Hindlimb muscle (tissue), 1 donor: ENCODE measurements at regions not wholly inside any gene's neighbourhood (a gene's known extent, or its start where the extent isn't known, plus 50 kb on each side); places are given as distances from the start of the nearest gene placed in this dataset.
A peak's percentile ranks its signal among the peaks of the same experiment; 100 is the strongest.

Experiments used
- DNase-seq: peaks from one replicate; pipeline ENCODE4 v3.0.0-alpha.2; 2013

DNA sequence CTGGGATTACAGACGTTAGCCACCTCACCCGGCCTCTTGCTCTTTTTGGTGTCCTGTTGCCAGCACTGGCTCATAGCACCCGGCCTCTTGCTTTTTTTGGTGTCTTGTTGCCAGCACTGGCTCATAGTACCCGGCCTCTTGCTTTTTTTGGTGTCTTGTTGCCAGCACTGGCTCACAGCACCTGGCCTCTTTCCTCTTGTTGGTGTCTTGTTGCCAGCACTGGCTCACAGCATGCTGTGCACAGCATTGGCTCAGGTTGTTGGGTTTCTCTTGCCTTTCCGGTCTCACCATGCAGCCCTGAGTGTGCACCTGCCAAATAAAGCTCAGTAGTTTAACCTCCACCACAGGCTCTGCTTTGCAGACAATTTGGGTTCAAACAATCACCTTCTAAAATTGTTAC lies 208.2 kb downstream of the THBS2 start:
- peak; percentile 46 for DNase-seq

DNA sequence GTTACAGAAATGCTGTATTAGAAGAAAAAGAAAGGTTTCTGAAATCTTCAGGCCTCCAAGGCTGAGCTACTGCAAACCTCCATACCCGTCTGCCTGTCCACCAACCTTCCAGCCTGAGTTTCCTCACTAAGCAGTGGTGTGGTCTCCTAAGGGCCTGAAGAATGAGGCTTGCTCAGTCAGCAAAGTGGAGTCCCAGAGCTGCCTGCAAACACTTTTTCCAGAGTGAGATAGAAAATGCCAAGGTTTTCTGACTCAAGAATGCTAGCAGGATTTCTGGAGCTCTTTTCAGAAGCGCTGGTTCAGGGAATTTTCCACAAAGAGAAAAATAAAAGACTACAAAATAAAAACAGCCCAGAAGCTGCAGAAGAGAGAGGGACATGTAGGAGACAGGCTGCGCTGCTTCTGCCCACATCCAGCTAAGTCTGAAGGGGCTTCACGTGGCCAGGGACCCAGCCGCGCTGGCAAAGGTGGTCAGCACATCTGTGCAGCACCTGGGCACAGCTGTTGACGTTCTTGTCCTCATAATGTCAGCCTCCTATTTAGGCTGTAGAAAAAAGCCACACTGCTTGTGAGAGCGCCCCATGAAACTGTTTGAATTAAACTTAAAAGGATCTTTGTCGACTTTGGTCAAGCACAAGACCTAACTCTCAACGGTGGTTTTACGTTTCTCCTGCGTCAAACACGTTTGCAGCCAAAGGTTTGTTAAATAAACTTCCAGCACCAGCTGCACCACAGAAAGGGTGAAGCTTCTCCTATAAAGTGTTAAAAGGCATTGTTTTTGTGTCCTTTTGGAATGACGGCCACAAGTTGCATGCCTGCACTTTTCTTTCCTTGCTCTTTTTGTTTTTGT lies 209.0 kb downstream of the THBS2 start:
- peak; percentile 61 for DNase-seq

DNA sequence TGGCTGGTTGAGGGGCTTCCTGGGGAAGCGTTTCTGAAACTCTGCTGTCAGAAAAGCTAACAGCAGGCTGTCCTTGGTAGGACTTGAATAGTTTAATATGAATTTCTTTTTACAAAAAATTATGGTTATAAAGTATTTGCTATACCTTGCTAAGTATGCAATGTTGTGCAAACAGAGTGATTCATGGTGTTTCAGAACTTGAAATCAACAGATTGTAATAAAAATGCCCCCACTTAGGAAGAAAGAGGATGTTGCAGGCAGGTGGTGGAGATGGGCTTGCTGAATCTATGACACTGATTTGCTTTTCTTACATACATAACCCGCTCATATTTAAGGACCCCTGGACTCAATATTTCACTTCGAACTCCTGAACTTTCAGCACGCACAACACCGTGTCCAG lies 211.6 kb downstream of the THBS2 start:
- DNase-seq = no peak

DNA sequence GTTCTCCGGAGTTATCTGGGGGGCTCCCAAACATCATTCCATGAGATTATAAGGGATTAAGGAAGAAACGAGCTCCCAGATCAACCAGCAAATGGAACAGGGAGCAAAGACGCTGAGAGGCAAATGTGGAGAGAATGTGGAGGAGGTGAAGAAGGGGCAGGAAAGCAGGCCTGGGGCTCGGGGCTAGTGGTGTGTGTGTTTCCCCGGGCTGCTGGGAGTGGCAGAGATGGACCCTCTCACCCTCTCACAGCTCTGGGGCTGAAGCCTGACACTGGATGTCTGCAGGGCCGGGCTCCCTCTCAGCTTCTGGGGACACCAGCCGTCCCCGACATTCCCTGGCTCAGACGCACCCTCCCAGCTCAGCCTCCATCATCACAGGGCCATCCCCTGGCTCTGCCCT lies 212.6 kb downstream of the THBS2 start:
- DNase-seq = no peak

DNA sequence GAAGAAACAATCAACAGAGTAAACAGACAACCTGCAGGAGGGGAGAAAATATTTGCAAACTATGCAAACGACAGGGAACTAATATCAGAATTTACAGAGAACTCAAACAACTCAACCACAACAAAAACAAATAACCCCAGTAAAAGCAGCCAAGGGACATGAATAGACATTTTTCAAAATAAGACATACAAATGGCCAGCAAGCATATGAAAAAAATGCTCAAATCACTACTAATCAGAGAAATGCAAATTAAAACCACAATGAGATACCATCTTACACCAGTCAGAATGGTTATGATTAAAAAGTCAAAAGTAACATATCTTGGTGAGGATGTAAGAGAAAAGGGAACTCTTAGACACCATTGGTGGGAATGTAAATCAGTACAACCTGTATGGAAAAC lies 215.0 kb downstream of the THBS2 start:
- DNase-seq = no peak

DNA sequence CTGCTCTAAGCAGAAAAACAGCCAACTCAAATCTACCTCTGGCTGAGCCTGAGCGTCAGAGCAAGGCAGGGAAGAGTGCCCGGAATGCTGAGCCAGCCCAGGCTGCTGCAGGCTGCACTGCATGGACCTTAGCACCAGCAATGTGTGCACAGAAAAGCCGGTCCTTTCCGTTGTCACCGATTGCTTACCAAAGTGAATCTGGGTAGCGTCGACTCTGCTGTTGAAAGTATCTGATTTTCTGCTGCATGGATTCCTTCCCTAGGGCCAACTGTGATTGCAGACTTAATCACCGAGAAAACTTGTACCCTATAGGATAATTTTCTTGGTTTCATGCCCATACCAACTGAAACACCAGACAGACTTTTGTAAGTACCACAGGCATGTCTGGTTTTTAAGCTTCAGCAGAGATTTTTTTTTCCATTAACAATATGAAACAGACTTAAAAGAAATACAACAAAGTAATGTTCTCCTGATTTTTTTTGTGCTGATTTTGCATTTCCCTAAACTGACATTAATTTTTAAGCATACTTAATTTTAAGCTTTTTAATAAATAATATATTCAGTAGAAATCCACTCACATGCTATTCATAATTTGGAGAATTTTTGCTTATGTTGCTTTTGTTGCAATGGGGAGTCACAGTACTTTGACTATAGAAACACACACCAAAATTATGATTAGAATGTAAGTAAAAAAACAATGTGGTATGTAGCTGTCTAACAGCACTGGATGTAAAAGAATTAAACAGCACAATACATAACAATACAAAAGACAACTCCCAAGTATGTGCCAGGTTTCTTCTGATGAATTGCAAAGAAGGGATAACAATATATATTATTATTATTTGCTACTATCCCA lies 218.0 kb downstream of the THBS2 start:
- peak; percentile 58 for DNase-seq

DNA sequence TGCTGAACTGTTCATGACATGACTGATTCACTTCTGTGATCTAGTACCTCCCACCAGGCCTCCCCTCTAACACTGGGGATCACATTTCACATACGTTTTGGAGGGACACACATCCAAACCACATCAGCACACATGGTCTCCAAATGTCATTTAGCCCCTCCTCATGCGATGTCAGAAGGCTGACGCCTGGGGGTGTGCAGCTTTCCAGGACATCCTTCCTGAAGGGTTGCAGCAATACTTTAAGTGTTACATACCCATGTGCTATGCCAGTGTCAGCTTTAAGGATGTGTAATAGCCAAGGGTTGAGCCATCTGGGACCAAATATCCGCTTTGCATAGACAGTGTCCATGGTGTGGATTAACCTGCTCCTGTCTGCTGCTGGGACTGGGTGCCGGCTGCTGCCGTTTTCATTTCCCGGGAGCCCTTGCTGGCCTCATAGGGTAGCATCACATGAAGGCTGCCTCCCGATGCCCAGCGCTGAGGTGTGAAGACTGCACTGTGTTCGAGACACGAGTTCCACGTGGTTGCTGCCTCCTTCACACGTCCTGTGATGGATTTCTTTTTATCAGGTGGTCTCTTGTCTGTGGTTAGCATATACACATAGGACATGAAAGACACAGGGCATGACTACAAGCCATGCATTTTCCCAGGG lies 219.0 kb downstream of the THBS2 start:
- no peak for DNase-seq

DNA sequence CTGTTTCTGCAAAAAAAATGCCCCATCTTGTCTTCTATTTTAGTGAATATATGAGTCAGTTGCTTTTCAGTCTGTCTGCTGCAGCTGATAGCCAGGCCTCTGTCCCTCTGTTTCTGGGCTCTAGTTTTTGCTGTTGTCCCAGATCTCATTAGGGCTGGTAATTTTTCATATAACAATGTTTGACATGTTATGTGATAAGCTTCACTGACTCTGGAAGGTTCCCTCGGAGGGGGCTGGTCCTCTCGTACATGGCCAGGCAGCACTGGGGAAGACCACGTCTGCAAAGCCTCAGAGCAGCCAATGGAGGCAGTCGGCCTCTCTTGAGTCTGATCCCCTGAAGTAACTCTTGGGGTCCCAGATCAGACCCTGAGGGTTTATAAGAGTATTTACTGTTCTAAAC lies 223.8 kb downstream of the THBS2 start:
- DNase-seq = no peak

DNA sequence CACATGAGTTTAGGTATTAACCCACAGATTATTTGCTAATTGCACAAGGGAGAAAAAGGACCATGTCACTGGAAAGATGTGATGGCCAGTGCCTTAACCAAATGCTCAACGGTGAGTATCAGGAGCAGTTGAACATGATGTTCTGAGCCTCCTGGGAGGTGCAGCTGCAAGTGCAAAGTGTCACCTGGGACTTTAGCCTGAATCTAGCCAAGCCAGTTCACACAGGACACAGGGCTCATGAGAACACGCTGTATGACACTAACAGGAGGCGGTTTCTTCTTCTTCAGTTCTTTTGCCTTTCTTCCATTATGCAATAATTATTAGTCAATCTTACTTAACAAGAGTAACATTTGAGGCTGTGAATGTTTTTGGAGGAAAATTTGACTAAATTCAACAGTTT lies 225.3 kb downstream of the THBS2 start:
- no peak for DNase-seq

DNA sequence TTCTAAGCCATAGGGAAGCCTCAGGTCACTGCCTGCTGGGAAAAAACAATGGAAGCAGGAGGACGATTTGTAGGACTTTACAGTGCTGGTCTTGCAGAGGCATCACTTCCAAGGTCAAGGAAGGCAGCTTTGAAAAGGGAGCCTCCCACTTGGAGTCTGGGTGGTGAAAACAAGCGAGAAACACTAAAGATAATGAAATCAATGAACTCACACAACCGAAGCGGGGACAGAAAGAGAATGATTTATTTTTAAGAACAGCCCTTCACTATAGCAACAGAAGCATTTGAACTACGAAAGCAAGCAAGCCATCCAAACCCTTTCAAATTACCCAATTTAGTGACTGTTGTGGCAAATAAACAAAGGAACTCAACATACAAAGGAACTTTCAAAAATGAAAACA lies 227.5 kb downstream of the THBS2 start:
- no peak for DNase-seq

DNA sequence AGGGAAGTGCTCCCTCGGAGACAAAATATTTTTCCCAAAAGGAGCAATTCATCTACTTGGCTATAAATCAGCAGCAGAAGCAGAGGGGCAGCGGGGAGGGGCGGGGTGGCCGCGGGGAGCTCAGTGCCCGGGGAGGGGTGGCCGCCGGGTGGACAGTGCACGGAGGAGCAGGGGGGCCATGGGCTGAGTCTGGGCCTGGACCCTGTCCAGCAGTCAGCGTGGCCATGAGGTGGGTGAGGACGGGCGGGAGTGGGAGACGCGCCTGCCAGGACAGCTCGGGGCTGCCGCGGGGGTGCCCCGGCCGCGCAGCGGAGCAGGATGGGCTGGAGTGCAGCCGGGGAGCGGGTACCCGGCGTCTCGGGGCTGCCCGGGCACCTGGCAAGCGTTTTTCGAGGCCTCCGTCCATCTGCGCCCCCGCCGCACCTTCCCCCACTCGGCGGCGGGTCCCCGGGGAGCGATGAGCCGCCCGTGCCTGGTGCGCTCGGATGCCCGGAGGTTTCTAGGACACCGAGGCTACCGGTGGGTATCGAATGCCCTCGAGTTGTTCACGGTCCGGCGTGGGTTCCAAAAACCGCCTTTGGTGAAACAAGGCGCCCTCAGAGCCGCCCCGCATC lies 229.5 kb downstream of the THBS2 start:
- no peak for DNase-seq

DNA sequence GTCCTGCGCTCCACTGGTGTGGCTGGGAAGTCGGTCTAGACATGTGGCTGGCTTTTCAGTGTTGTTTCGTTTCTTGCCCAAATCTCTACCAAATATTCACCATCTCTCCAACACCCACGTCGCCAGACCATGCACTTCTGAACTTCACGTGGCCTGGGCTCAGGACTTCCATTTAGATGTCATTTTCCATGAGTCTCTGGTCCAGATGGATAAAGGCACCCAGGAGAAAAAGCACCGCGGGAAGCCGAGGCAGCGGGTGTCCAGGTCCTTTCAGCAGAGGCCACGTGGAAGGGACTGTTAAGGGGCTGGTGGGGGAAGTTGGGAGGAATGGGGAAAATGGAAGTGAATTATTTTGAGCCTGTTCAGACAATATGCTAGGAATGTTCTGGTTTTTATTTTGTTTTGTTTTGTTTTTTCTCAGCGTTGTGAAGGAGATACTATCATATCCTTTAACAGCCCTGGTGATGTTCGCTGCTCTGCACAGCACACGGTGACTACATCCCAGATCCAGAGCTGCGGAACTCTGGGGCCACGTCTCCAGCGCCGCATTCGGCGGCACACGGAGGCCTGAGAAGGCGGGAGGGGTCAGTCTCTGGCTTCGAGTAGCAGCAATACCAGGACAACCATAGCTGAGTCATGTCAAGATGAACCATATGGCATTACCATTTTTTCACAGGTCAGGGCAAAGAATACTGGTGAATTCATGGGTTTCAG lies 230.3 kb downstream of the THBS2 start:
- no peak for DNase-seq

DNA sequence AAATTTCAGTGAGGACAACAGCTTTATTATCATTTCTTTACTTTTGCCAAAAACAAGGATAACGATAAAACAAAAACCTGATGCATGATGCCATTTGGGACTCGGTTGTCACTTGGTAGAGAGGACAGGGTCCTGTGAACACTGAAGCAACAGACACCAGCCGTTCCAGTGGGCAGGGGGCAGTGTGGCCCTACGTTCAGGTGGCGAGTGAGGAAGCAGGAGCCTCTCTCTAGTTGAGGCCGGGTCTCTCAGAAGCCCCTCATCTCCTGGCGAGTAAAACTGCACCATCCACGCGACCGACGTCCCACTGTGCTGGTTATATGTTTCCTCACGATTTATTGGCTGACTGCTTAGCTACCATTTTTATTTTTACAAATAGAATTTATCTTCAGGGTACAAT lies 231.6 kb downstream of the THBS2 start:
- DNase-seq = no peak

DNA sequence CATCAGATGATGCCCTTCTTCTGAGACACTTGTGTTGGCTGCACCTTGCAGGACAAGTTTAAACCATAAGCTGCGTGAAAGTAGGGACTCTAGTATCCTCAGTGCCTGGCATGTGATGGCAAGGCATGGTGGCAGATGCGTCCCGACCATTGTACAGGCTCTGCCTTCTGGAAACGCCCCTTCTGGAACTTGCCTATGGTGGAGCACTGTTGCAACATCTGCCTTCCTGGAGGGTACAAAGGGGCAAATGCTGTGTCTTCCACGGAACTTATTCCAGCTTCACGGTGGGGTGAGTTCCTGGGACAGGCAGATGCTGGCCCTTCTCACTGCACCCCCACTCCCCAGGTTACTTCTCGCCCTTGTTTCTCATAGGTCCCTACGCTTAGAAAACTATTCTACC lies 232.8 kb downstream of the THBS2 start:
- DNase-seq = no peak

DNA sequence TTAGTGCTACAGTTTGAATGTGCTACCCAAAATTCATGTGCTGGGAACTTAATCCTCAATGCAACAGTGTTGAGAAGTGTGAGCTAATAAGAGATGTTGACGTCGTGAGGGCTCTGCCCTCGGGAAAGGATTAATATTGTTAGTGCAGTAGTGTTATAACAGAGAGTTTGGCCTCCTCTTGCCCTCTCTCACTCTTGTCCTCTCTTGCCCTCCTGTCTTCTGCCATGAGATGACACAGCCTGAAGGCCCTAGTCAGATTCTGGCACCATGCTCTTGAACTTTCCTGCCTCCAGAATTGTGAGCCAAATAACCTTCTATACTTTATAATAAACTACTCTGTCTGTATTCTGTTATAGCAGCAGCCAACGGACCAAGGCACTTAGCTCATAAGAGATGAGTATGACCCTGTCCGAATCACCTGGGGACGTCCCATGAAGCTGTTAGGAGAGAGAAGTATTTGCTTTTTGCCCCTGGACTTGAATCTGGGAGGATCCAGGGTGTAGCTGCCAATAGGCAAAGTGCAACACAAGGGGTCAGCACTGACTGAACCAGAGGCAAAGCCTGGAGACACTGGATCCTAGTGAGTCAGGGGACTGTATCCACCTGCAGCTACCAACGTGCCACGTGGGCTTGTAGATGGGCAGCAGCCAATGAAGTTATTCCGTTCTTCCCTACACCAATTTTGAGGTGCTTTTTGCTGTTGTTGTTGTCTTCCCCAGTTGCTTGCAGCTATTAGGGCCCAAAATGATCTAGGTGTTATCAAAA lies 233.7 kb downstream of the THBS2 start:
- no peak for DNase-seq

DNA sequence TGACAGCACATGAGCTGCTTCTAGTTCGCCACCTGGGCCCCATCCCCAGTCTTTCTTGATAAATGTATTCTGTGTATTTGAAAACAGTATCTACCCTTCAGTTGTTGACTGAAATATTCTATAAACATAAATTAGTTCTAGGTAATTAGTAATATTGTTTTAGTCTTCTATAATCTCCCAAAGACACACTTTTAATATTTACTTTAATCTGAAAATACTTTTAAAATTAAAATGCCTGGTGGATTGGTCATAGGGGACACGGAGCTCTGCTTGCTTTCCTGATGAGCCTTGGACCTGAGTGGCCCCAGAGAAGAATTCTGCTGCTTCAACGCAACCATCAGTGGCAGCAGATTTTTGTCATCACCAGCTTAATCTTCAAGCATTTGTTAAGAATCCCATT lies 234.5 kb downstream of the THBS2 start:
- DNase-seq = no peak

DNA sequence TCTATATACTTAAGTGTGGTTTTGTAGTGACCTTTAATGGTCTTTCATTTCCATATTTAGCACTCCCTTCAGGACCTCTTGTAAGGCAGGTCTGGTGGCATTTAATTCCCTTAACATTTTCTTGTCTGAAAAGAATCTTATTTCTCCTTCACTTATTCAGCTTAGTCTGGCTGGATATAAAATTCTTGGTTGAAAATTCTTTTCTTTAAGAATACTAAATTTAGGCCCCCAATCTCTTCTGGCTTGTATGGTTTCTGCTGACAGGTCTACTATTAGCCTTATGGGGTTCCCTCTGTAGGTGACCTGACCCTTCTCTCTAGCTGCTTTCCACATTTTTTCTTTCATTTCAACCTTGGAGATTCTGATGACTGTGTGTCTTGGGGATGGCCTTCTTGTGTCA lies 236.9 kb downstream of the THBS2 start:
- no peak for DNase-seq

DNA sequence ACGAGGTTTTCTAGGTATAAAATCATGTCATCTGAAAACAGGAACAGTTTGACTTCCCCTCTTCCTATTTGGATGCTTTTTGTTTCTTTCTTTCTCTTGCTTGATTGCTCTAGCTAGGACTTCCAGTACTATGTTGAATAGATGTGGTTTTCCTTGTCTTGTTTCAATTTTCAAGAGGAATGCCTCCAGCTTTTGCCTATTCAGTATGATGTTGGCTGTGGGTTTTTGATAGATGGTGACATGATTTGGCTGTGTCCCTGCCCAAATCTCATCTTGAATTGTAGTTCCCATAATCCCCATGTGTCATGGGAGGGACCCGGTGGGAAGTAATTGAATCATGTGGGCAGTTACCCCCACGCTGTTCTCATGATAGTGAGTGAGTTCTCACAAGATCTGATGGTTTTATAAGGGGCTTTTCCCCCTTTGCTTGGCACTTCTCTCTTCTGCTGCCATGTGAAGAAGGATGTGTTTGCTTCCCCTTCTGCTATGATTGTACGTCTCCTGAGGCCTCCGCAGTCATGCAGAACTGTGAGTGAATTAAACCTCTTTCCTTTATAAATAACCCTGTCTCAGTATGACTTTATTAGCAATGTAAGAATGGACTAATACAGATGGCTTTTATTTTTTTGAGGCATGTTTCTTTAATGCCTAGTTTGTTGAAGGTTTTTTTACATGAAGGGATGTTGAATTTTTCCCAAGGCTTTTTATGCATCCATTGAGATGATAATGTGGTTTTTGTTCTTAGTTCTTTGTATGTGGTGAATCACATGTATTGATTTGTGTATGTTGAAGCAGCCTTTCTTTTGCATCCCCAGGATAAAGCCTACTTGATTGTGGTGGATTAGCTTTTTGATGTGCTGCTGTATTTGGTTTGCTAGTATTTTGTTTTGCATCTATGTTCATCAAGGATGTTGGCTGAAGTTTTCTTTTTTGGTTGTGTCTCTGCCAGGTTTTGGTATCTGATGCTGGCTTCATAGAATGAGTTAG lies 239.1 kb downstream of the THBS2 start:
- no peak for DNase-seq

DNA sequence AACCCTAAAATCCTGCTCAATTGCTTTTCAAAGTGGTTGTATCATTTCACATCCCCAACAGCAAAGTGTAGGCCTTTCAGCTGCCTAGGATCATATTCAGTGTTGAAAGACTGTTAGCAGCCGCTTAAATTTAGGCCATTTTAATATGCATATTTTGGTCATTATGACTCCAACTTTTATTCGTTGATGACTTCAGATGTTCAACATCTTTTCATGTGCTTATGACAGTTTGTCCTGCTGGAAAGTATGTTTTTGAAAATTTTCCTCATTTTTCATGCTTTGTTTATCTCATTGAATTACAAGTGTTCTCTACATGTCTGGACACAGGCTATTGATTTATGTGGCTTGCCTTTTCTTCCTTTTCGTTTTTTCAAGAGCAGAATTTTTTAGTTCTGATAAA lies 244.0 kb downstream of the THBS2 start:
- DNase-seq = no peak

DNA sequence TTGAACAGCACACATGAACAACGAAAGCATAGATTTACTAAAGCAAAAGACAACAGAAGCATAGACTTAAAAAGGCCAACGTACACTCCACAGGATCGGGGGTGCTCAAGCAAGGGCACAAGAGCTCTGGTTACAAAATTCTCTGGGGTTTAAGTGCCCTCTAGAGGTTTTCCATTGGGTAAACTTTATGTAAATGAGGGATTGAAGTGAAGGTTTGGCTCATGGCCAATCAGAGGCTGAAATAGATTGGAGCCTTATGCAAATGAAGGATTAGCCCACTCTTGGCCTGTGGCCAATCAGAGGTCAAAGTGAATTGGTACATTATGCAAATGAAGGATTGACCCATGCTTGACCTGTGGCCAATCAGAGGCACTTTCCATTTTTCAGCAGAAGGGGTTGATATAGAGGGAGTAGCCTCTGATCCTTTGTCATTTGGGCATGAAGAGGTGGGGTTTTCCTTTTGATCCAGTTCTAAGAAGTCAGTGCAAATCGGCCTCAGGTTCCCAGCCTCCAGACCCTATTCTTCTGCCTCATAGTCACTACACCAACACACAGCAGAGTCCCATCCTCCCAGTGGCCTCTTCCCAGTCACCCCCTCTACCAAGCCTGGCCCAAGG lies 244.9 kb downstream of the THBS2 start:
- no peak for DNase-seq
